HUES48 (cell line): ENCODE measurements at regions not wholly inside any gene's neighbourhood (a gene's known extent, or its start where the extent isn't known, plus 50 kb on each side); places are given as distances from the start of the nearest gene placed in this dataset.

ENCODE experiments used
- H3K27ac ChIP-seq: one replicate; pipeline ENCODE4 v1.7.0; 2013; ENCODE audit warnings: low read depth, low read length, inconsistent platforms
- H3K27me3 ChIP-seq: 2 replicates; pipeline ENCODE4 v1.6.1; 2013; ENCODE audit warnings: mild to moderate bottlenecking, low read length; ENCODE audit not compliant: control insufficient read depth, insufficient read depth
- H3K36me3 ChIP-seq: 2 replicates; pipeline ENCODE4 v1.6.1; 2013; ENCODE audit warnings: low read length; ENCODE audit not compliant: control insufficient read depth, insufficient read depth
- H3K4me1 ChIP-seq: 2 replicates; pipeline ENCODE4 v1.6.1; 2013; ENCODE audit warnings: mild to moderate bottlenecking, low read length; ENCODE audit not compliant: control insufficient read depth, insufficient read depth
- H3K4me3 ChIP-seq: 2 replicates; pipeline ENCODE4 v1.5.1; 2013; ENCODE audit warnings: mild to moderate bottlenecking, low read depth, low read length
- H3K9ac ChIP-seq: 2 replicates; pipeline ENCODE4 v1.6.1; 2013; ENCODE audit warnings: mild to moderate bottlenecking, low read depth, low read length, moderate library complexity
- H3K9me3 ChIP-seq: 2 replicates; pipeline ENCODE4 v1.6.1; 2013; ENCODE audit warnings: low read length; ENCODE audit not compliant: control insufficient read depth, insufficient read depth

GRCh38 chr3:110093411-110093810 lies 756.1 kb upstream of the DPPA4 start:
- no peaks in the 10 kb centered on the region for H3K4me1 ChIP-seq
- no peak overlapping the region for H3K4me3 ChIP-seq
- no peak overlapping the region for H3K9ac ChIP-seq
- no peaks in the 10 kb centered on the region for H3K36me3 ChIP-seq
- no peak overlapping the region for H3K27ac ChIP-seq
- H3K27me3 ChIP-seq: no peaks in the 10 kb centered on the region
- H3K9me3 ChIP-seq: peaks cover 16% of the 10 kb centered on the region

- Histone ChIP-seq H3K4me3 (no peak overlapping the region), H3K36me3 (no peaks in the 10 kb centered on the region), H3K4me1 (no peaks in the 10 kb centered on the region), H3K27me3 (no peaks in the 10 kb centered on the region), H3K9ac (no peak overlapping the region), H3K9me3 (peaks cover 16% of the 10 kb centered on the region), H3K27ac (no peak overlapping the region)
Measured at GRCh38 chr3:110093812-110094401, 756.6 kb upstream of the DPPA4 start.

GRCh38 chr3:110099711-110100110 lies 762.4 kb upstream of the DPPA4 start:
- Histone ChIP-seq H3K4me3 (no peak overlapping the region), H3K9ac (no peak overlapping the region), H3K36me3 (no peaks in the 10 kb centered on the region), H3K27me3 (no peaks in the 10 kb centered on the region), H3K9me3 (peaks cover 3% of the 10 kb centered on the region; the same call in 1 of the 2 replicates), H3K27ac (no peak overlapping the region), H3K4me1 (peaks cover 13% of the 10 kb centered on the region)

- Histone ChIP-seq H3K4me3 (no peak overlapping the region), H3K9ac (no peak overlapping the region)
Measured at GRCh38 chr3:110101361-110101760, 764.0 kb upstream of the DPPA4 start.

GRCh38 chr3:110106805-110107204 lies 769.5 kb upstream of the DPPA4 start:
- no peaks in the 10 kb centered on the region for H3K9me3 ChIP-seq
- H3K36me3 ChIP-seq: no peaks in the 10 kb centered on the region
- H3K4me1 ChIP-seq: 0 out of 2 replicates have a peak, but pooled peaks cover 1% of the 10 kb centered on the region
- no peak overlapping the region for H3K4me3 ChIP-seq
- H3K9ac ChIP-seq: no peak overlapping the region
- no peak overlapping the region for H3K27ac ChIP-seq
- H3K27me3 ChIP-seq: no peaks in the 10 kb centered on the region

More at GRCh38 chr3:110101361-110101760, 764.0 kb upstream of the DPPA4 start:
- H3K27ac ChIP-seq: no peak overlapping the region
- peaks cover 3% of the 10 kb centered on the region; the same call in 1 of the 2 replicates for H3K9me3 ChIP-seq
- H3K27me3 ChIP-seq: no peaks in the 10 kb centered on the region
- H3K4me1 ChIP-seq: peaks cover 13% of the 10 kb centered on the region
- H3K36me3 ChIP-seq: no peaks in the 10 kb centered on the region

GRCh38 chr3:110123946-110124345 lies 786.6 kb upstream of the DPPA4 start:
- Histone ChIP-seq H3K27me3 (no peaks in the 10 kb centered on the region), H3K4me1 (no peaks in the 10 kb centered on the region), H3K9ac (no peak overlapping the region), H3K36me3 (no peaks in the 10 kb centered on the region), H3K27ac (no peak overlapping the region), H3K4me3 (no peak overlapping the region), H3K9me3 (no peaks in the 10 kb centered on the region)

GRCh38 chr3:110126065-110126464 lies 788.7 kb upstream of the DPPA4 start:
- Histone ChIP-seq H3K9me3 (no peaks in the 10 kb centered on the region), H3K9ac (no peak overlapping the region), H3K27ac (no peak overlapping the region), H3K36me3 (no peaks in the 10 kb centered on the region), H3K4me3 (no peak overlapping the region), H3K4me1 (peaks cover 9% of the 10 kb centered on the region), H3K27me3 (no peaks in the 10 kb centered on the region)

- no peaks in the 10 kb centered on the region for H3K9me3 ChIP-seq
- H3K9ac ChIP-seq: no peak overlapping the region
- no peaks in the 10 kb centered on the region for H3K27me3 ChIP-seq
- peaks cover 9% of the 10 kb centered on the region for H3K4me1 ChIP-seq
- no peak overlapping the region for H3K27ac ChIP-seq
- H3K4me3 ChIP-seq: no peak overlapping the region
- no peaks in the 10 kb centered on the region for H3K36me3 ChIP-seq
Measured at GRCh38 chr3:110133971-110134370, 796.6 kb upstream of the DPPA4 start.

GRCh38 chr3:110139048-110139447 lies 801.7 kb upstream of the DPPA4 start:
- no peak overlapping the region for H3K9ac ChIP-seq
- no peak overlapping the region for H3K4me3 ChIP-seq
- H3K27ac ChIP-seq: no peak overlapping the region
- no peaks in the 10 kb centered on the region for H3K9me3 ChIP-seq
- no peaks in the 10 kb centered on the region for H3K27me3 ChIP-seq
- H3K36me3 ChIP-seq: no peaks in the 10 kb centered on the region
- no peaks in the 10 kb centered on the region for H3K4me1 ChIP-seq

GRCh38 chr3:110139821-110140220 lies 802.5 kb upstream of the DPPA4 start:
- Histone ChIP-seq H3K36me3 (no peaks in the 10 kb centered on the region), H3K4me3 (no peak overlapping the region), H3K9me3 (no peaks in the 10 kb centered on the region), H3K9ac (no peak overlapping the region), H3K4me1 (no peaks in the 10 kb centered on the region), H3K27me3 (no peaks in the 10 kb centered on the region), H3K27ac (no peak overlapping the region)

- H3K4me1 ChIP-seq: no peaks in the 10 kb centered on the region
Measured at GRCh38 chr3:110149763-110150162, 812.4 kb upstream of the DPPA4 start.

More at GRCh38 chr3:110149763-110150162, 812.4 kb upstream of the DPPA4 start:
- no peak overlapping the region for H3K9ac ChIP-seq
- H3K4me3 ChIP-seq: no peak overlapping the region
- H3K27me3 ChIP-seq: no peaks in the 10 kb centered on the region
- no peaks in the 10 kb centered on the region for H3K9me3 ChIP-seq
- H3K36me3 ChIP-seq: no peaks in the 10 kb centered on the region
- H3K27ac ChIP-seq: no peak overlapping the region
